GM12878 (cell line): ENCODE measurements at regions not wholly inside any gene's neighbourhood (a gene's known extent, or its start where the extent isn't known, plus 50 kb on each side); places are given as distances from the start of the nearest gene placed in this dataset.

Experiments used
- BCL11A ChIP-seq: IDR thresholded peaks from 2 replicates; pipeline ENCODE4 v1.6.1; 2011; ENCODE audit warnings: low read depth, low read length
- BHLHE40 ChIP-seq, 2 experiments: fragments of 450-650 bp in 1 of 2; IDR thresholded peaks; 2 replicates each; pipeline ENCODE4 v1.6.1; 2011 to 2017; ENCODE audit warnings: low read depth in 2 of 2, borderline replicate concordance in 1 of 2, improper control_type of control experiment in 1 of 2, low read length in 1 of 2, mild to moderate bottlenecking in 1 of 2
- EED ChIP-seq: sonication (generic); IDR thresholded peaks from 2 replicates; pipeline ENCODE4 v1.6.1; 2016; ENCODE audit warnings: antibody characterized with exemption, low read depth
- ESRRA ChIP-seq: IDR thresholded peaks from 2 replicates; pipeline ENCODE4 v1.6.1; 2012; ENCODE audit warnings: mild to moderate bottlenecking, low read length, improper control_type of control experiment
- ETV6 ChIP-seq, 2 experiments: fragments of 450-650 bp in 1 of 2; IDR thresholded peaks in 1 of 2; conservative IDR thresholded peaks in 1 of 2; 2 replicates each; pipeline ENCODE4 v1.6.1; 2014; ENCODE audit warnings: antibody characterized with exemption in 1 of 2, borderline replicate concordance in 1 of 2, low read depth in 1 of 2, mild to moderate bottlenecking in 1 of 2, moderate library complexity in 1 of 2
- MXI1 ChIP-seq: fragments of 150-350 bp; IDR thresholded peaks from 2 replicates; pipeline ENCODE4 v1.6.1; 2011; ENCODE audit warnings: low read depth, mild to moderate bottlenecking, inconsistent platforms, low read length, improper control_type of control experiment
- MYB ChIP-seq: fragments of 150-350 bp; IDR thresholded peaks from 2 replicates; pipeline ENCODE4 v1.6.1; 2014; ENCODE audit warnings: mild to moderate bottlenecking, low read depth, low read length, borderline replicate concordance
- NR2F1 ChIP-seq: fragments of 450-650 bp; conservative IDR thresholded peaks from 2 replicates; pipeline ENCODE4 v1.6.1; 2017; ENCODE audit warnings: mild to moderate bottlenecking
- PAX5 ChIP-seq: IDR thresholded peaks from 2 replicates; pipeline ENCODE4 v1.6.1; 2011; ENCODE audit warnings: low read depth, low read length, borderline replicate concordance
- POLR2AphosphoS5 ChIP-seq: IDR thresholded peaks from 2 replicates; pipeline ENCODE4 v1.6.1; 2011; ENCODE audit warnings: mild to moderate bottlenecking, low read length, inconsistent platforms
- SMAD5 ChIP-seq: IDR thresholded peaks from 2 replicates; pipeline ENCODE4 v1.6.1; 2016; ENCODE audit warnings: antibody characterized with exemption, low read depth
- SREBF2 ChIP-seq: IDR thresholded peaks from 2 replicates; pipeline ENCODE4 v1.6.1; 2012; ENCODE audit warnings: mild to moderate bottlenecking, low read length
- STAT3 ChIP-seq: IDR thresholded peaks from 2 replicates; pipeline ENCODE4 v1.6.1; 2011; ENCODE audit warnings: low read depth, low read length, improper control_type of control experiment
- ZBTB11 ChIP-seq: fragments of 450-650 bp; formaldehyde crosslinking; IDR thresholded peaks from 2 replicates; pipeline ENCODE4 v1.5.0; 2022; ENCODE audit warnings: mild to moderate bottlenecking, missing genetic modification characterization
- ZNF274 ChIP-seq: IDR thresholded peaks from one replicate; pipeline ENCODE4 v1.8.0; 2011; ENCODE audit not compliant: insufficient read length, insufficient read depth
- ZSCAN29 ChIP-seq: fragments of 450-650 bp; IDR thresholded peaks from 2 replicates; pipeline ENCODE4 v1.6.1; 2017; ENCODE audit warnings: mild to moderate bottlenecking, moderate library complexity
- ZZZ3 ChIP-seq: IDR thresholded peaks from 2 replicates; pipeline ENCODE4 v1.6.1; 2011; ENCODE audit warnings: low read depth; ENCODE audit not compliant: control insufficient read depth, insufficient read length
- TF ChIP-seq, protein P1 (sequence below): IDR thresholded peaks from 2 replicates; pipeline ENCODE4 v1.6.1; 2011; ENCODE audit warnings: borderline replicate concordance, low read depth, mild to moderate bottlenecking, moderate library complexity, mixed read lengths, low read length; ENCODE audit not compliant: insufficient read depth; ENCODE audit errors: extremely low read length
- TF ChIP-seq, protein P2 (sequence below): fragments of 450-650 bp; formaldehyde crosslinking; IDR thresholded peaks from 2 replicates; pipeline ENCODE4 v1.4.0; 2020; ENCODE audit warnings: mild to moderate bottlenecking, moderate library complexity
- TF ChIP-seq, protein P3 (sequence below): fragments of 450-650 bp; IDR thresholded peaks from 2 replicates; pipeline ENCODE4 v1.6.1; 2016; ENCODE audit warnings: mild to moderate bottlenecking

DNA sequence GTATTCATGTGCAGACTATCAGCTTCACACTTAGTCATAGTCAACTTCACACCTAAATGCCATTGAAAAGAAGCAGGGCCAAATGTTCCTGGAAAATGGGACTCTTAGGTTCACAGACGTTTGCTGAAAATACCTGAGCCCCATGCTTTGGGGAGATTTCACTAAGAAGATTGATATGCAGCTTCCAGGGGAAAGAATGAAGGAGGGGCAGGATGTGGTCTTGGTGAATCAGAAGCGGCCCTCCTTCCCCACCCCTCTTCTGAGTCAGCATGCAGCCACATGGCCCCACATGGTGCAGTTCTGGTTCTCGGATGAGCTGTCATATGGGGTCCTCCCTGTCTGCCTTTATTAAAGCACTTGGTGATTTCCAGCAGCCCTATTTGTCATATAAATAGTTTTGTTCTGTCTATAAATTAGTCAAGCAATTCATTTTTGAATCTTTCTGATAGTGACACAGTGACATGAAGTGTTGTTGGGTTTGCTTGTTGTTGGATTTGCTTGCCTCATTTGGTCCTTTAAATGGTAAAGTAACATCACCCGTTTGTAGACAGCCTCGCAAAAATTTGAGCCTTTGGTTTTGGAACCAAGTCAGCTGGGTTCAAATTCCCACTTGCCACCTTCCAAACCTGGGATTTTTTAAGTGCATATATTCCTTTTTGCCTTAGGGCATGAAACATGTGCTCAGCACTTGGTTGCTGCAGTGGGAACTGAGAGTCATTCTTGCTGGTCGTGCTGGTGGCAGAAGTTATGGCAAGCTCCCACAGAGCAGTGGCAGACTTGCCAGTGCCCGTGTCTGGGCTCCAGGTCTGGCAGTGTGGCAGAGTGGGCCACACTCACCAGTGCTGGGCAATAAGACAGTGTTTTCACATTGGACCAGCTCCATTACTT is 68.1 kb upstream of the CDK6 start (continued):
- TF ChIP-seq ZBTB11 (CRISPR knock-in tag) (no peak), BCL11A (peak; percentile 94), ETV6 (conservative IDR thresholded peaks at IDR 0.05 in 1 of 2, IDR thresholded peaks at IDR 0.05 in 1 of 2; ENCODE audit: borderline replicate concordance in 1 of 2, low read depth in 1 of 2) (peak in 1 of 2 experiments; percentile 95; a peak in 2 of 4 replicates), MYB (no peak), EED (peak; percentile 92), SREBF2 (no peak), PAX5 (peak; percentile 91), MXI1 (peak; percentile 90), ZZZ3 (no peak), SMAD5 (no peak), ESRRA (no peak), ZSCAN29 (no peak), ZNF274 (no peak), POLR2AphosphoS5 (peak; percentile 52; the same call in 1 of the 2 replicates), STAT3 (0 out of 2 replicates have a peak, but pooled peaks have one; percentile 80), NR2F1 (no peak), BHLHE40 (IDR thresholded peaks at IDR 0.05; ENCODE audit: borderline replicate concordance in 1 of 2, low read depth in 2 of 2, low read length in 1 of 2) (peak in 1 of 2 experiments; percentile 40; a peak in 2 of 4 replicates)
- TF ChIP-seq, protein P1, sequence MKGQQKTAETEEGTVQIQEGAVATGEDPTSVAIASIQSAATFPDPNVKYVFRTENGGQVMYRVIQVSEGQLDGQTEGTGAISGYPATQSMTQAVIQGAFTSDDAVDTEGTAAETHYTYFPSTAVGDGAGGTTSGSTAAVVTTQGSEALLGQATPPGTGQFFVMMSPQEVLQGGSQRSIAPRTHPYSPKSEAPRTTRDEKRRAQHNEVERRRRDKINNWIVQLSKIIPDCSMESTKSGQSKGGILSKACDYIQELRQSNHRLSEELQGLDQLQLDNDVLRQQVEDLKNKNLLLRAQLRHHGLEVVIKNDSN, result peak; percentile 51
- TF ChIP-seq, protein P2, sequence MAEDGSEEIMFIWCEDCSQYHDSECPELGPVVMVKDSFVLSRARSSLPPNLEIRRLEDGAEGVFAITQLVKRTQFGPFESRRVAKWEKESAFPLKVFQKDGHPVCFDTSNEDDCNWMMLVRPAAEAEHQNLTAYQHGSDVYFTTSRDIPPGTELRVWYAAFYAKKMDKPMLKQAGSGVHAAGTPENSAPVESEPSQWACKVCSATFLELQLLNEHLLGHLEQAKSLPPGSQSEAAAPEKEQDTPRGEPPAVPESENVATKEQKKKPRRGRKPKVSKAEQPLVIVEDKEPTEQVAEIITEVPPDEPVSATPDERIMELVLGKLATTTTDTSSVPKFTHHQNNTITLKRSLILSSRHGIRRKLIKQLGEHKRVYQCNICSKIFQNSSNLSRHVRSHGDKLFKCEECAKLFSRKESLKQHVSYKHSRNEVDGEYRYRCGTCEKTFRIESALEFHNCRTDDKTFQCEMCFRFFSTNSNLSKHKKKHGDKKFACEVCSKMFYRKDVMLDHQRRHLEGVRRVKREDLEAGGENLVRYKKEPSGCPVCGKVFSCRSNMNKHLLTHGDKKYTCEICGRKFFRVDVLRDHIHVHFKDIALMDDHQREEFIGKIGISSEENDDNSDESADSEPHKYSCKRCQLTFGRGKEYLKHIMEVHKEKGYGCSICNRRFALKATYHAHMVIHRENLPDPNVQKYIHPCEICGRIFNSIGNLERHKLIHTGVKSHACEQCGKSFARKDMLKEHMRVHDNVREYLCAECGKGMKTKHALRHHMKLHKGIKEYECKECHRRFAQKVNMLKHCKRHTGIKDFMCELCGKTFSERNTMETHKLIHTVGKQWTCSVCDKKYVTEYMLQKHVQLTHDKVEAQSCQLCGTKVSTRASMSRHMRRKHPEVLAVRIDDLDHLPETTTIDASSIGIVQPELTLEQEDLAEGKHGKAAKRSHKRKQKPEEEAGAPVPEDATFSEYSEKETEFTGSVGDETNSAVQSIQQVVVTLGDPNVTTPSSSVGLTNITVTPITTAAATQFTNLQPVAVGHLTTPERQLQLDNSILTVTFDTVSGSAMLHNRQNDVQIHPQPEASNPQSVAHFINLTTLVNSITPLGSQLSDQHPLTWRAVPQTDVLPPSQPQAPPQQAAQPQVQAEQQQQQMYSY, result no peak
- TF ChIP-seq, protein P3, sequence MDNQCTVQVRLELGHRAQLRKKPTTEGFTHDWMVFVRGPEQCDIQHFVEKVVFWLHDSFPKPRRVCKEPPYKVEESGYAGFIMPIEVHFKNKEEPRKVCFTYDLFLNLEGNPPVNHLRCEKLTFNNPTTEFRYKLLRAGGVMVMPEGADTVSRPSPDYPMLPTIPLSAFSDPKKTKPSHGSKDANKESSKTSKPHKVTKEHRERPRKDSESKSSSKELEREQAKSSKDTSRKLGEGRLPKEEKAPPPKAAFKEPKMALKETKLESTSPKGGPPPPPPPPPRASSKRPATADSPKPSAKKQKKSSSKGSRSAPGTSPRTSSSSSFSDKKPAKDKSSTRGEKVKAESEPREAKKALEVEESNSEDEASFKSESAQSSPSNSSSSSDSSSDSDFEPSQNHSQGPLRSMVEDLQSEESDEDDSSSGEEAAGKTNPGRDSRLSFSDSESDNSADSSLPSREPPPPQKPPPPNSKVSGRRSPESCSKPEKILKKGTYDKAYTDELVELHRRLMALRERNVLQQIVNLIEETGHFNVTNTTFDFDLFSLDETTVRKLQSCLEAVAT, result no peak; the same call in 1 of the 2 replicates
